CD14-positive monocyte (primary cell): ENCODE measurements at regions not wholly inside any gene's neighbourhood (a gene's known extent, or its start where the extent isn't known, plus 50 kb on each side); places are given as distances from the start of the nearest gene placed in this dataset.

Experiments
- DNase-seq, 3 donors: peaks; one replicate each; pipeline ENCODE4 v3.0.0-alpha.2; 2011 to 2022
- H2AFZ ChIP-seq: 2 replicates; pipeline ENCODE4 v1.6.0; 2012; ENCODE audit warnings: mild to moderate bottlenecking, low read depth, low read length, inconsistent platforms; ENCODE audit not compliant: insufficient read depth, poor library complexity, severe bottlenecking
- H3K27ac ChIP-seq, 2 donors: 1 replicate in 1 of 2; 2 replicates in 1 of 2; pipeline ENCODE4 v1.5.1; 2012 to 2013; ENCODE audit warnings: low read length in 2 of 2, control low read depth in 1 of 2, inconsistent platforms in 1 of 2, low read depth in 1 of 2, mild to moderate bottlenecking in 1 of 2
- H3K27me3 ChIP-seq, 2 donors: one replicate each; pipeline versions ENCODE4 v1.6.0 to v1.6.1; 2011 to 2013; ENCODE audit warnings: low read length in 2 of 2; ENCODE audit not compliant: control insufficient read depth in 2 of 2, insufficient read depth in 2 of 2
- H3K36me3 ChIP-seq, 2 donors: replicated peaks in 1 of 2; 1 replicate in 1 of 2; 2 replicates in 1 of 2; pipeline versions ENCODE4 v1.5.1 to v1.6.1; 2012 to 2013; ENCODE audit warnings: low read length in 2 of 2, control low read depth in 1 of 2, inconsistent platforms in 1 of 2, mild to moderate bottlenecking in 1 of 2; ENCODE audit not compliant: insufficient read depth in 2 of 2, control insufficient read depth in 1 of 2
- H3K4me1 ChIP-seq, 2 donors: 1 replicate in 1 of 2; 2 replicates in 1 of 2; pipeline versions ENCODE4 v1.5.1 to v1.6.1; 2012 to 2013; ENCODE audit warnings: low read length in 2 of 2, control low read depth in 1 of 2, inconsistent platforms in 1 of 2, mild to moderate bottlenecking in 1 of 2, moderate library complexity in 1 of 2; ENCODE audit not compliant: insufficient read depth in 2 of 2, control insufficient read depth in 1 of 2
- H3K4me2 ChIP-seq: replicated peaks from 2 replicates; pipeline ENCODE3; 2012; ENCODE audit warnings: low read length, moderate library complexity, mild to moderate bottlenecking; ENCODE audit not compliant: poor library complexity, severe bottlenecking; ENCODE audit errors: extremely low read depth
- H3K4me3 ChIP-seq, 3 experiments: fragments of 200-600 bp in 1 of 3; sonication (generic) in 1 of 3; replicated peaks in 1 of 3; 1 replicate in 2 of 3; 2 replicates in 1 of 3; pipeline ENCODE4 v1.5.1; 2011 to 2013; ENCODE audit warnings: low read length in 3 of 3, mild to moderate bottlenecking in 3 of 3, control low read depth in 2 of 3, low read depth in 2 of 3, inconsistent platforms in 1 of 3, moderate library complexity in 1 of 3
- H3K79me2 ChIP-seq: 2 replicates; pipeline ENCODE4 v1.6.0; 2012; ENCODE audit warnings: mild to moderate bottlenecking, control low read depth, inconsistent platforms, low read length, moderate library complexity; ENCODE audit not compliant: insufficient read depth
- H3K9ac ChIP-seq: 2 replicates; pipeline ENCODE4 v1.6.0; 2017; ENCODE audit warnings: low read length, mild to moderate bottlenecking; ENCODE audit not compliant: insufficient read depth, poor library complexity, severe bottlenecking
- H3K9me3 ChIP-seq, 2 donors: replicated peaks in 1 of 2; 1 replicate in 1 of 2; 2 replicates in 1 of 2; pipeline versions ENCODE4 v1.5.1 to v1.6.1; 2012 to 2013; ENCODE audit warnings: low read length in 2 of 2, control low read depth in 1 of 2; ENCODE audit not compliant: control insufficient read depth in 1 of 2, insufficient read depth in 1 of 2
- H4K20me1 ChIP-seq: 2 replicates; pipeline ENCODE4 v1.6.0; 2012; ENCODE audit warnings: mild to moderate bottlenecking, low read length, control low read depth, moderate library complexity; ENCODE audit not compliant: insufficient read depth
- H3K27ac Mint-ChIP-seq, 7 donors: one replicate each; pipeline ENCODE4 v1.8.0; 2020; ENCODE audit warnings: mild to moderate bottlenecking in 7 of 7, mixed read lengths in 7 of 7, moderate library complexity in 6 of 7, inconsistent platforms in 2 of 7
- H3K27me3 Mint-ChIP-seq, 3 donors: one replicate each; pipeline ENCODE4 v1.8.0; 2021 to 2022; ENCODE audit warnings: low read depth in 3 of 3, mild to moderate bottlenecking in 3 of 3, mixed read lengths in 3 of 3, moderate library complexity in 3 of 3, inconsistent platforms in 1 of 3
- H3K36me3 Mint-ChIP-seq, 2 donors: one replicate each; pipeline ENCODE4 v1.8.0; 2020; ENCODE audit warnings: mixed read lengths in 2 of 2, inconsistent platforms in 1 of 2, mild to moderate bottlenecking in 1 of 2
- H3K4me1 Mint-ChIP-seq: one replicate; pipeline ENCODE4 v1.8.0; 2020; ENCODE audit warnings: mild to moderate bottlenecking, mixed read lengths
- H3K4me3 Mint-ChIP-seq, 2 donors: one replicate each; pipeline ENCODE4 v1.8.0; 2020; ENCODE audit warnings: mild to moderate bottlenecking in 2 of 2, mixed read lengths in 2 of 2, moderate library complexity in 1 of 2
- H3K9me3 Mint-ChIP-seq, 7 donors: one replicate each; pipeline ENCODE4 v1.8.0; 2020 to 2022; ENCODE audit warnings: mixed read lengths in 7 of 7, mild to moderate bottlenecking in 6 of 7, moderate library complexity in 6 of 7, inconsistent platforms in 2 of 7
- WGBS: methylation state at CpG from one replicate; pipeline ENCODE4 v1.1.5; 2013; ENCODE audit warnings: missing lambda C conversion rate; ENCODE audit not compliant: insufficient coverage; 5-methylcytosine and 5-hydroxymethylcytosine counted together
- intact Hi-C, 2 donors: fragments of 100-400 bp; cut with micrococcal nuclease; formaldehyde crosslinking; loops; one replicate each; pipeline versions ENCODE4 v1.15.0 to v1.15.1; 2023
- TF ChIP-seq, protein P1 (sequence below): fragments of 200-600 bp; IDR thresholded peaks from one replicate; pipeline ENCODE4 v1.8.0; 2022; ENCODE audit warnings: antibody characterized with exemption, mild to moderate bottlenecking

DNA sequence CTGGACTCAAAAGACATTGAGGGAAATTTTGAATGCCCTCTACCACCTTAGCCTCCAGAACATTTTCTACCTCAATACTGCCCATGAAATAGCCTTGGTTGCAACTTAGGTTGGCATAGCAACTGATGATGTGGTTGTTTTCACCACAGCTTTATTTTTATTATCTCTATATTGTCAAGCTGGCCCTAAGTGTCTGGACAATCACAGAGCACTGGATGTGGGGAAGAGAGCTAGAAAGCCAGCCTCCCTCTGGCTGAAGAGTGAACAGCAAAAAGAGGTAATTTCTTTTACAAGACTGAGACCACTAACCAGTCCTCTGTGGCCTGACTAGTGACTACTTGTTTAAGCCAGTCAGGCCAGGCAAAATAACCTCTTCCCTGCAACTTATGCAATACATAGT lies 159.6 kb downstream of the HS3ST2 start:
- no peak overlapping the region for H3K27ac ChIP-seq
- H3K4me3 ChIP-seq: no peak overlapping the region
- no peaks in the 10 kb centered on the region for H3K9me3 ChIP-seq
- Mint-ChIP-seq H3K4me3 (no peak overlapping the region), H3K9me3 (no peaks in the 10 kb centered on the region), H3K36me3 (no peaks in the 10 kb centered on the region), H3K27me3 (peaks cover 4 to 13% (median 9%) of the 10 kb centered on the region in 3 donors), H3K4me1 (peaks cover 2% of the 10 kb centered on the region), H3K27ac (no peak overlapping the region)
- intact Hi-C loops: no loop called here
- no peak overlapping the region for H3K9ac ChIP-seq
- H3K27me3 ChIP-seq: no peaks in the 10 kb centered on the region
- H2AFZ ChIP-seq: no peak overlapping the region
- TF ChIP-seq, protein P1, sequence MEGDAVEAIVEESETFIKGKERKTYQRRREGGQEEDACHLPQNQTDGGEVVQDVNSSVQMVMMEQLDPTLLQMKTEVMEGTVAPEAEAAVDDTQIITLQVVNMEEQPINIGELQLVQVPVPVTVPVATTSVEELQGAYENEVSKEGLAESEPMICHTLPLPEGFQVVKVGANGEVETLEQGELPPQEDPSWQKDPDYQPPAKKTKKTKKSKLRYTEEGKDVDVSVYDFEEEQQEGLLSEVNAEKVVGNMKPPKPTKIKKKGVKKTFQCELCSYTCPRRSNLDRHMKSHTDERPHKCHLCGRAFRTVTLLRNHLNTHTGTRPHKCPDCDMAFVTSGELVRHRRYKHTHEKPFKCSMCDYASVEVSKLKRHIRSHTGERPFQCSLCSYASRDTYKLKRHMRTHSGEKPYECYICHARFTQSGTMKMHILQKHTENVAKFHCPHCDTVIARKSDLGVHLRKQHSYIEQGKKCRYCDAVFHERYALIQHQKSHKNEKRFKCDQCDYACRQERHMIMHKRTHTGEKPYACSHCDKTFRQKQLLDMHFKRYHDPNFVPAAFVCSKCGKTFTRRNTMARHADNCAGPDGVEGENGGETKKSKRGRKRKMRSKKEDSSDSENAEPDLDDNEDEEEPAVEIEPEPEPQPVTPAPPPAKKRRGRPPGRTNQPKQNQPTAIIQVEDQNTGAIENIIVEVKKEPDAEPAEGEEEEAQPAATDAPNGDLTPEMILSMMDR: no peak
- no peak for DNase-seq
- no peaks in the 10 kb centered on the region for H3K36me3 ChIP-seq
- H3K79me2 ChIP-seq: no peaks in the 10 kb centered on the region
- no peaks in the 10 kb centered on the region for H3K4me1 ChIP-seq
- no peak overlapping the region for H3K4me2 ChIP-seq
- H4K20me1 ChIP-seq: no peaks in the 10 kb centered on the region

DNA sequence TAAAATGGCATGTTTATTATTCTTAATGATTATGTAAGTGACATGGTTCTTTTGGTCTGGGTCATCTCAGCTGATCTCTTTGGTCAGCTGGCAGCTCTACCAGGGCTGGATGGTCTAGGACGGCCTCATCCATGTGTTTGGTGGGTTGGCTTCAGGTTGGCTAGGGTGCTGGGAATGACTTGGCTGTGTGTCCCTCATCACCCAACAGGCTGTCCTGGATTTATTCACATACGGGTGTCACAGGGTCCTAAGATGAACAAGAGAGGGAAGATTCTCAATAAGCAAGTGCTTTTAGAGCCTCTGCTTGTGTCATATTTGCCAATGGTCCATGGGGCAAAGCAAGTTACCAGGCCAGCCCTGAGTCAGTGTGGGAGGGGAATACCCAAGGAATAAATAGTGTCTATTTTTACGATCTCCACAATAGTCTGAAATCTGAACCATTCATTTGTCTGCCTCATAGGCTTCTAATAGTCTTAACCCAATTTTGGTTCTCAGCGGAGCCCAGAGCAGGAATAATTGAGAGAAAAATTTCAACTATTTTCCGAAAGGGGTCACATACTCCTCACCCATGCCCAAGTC lies 157.5 kb downstream of the HS3ST2 start:
- no peaks in the 10 kb centered on the region for H3K4me1 ChIP-seq
- no peaks in the 10 kb centered on the region for H4K20me1 ChIP-seq
- H2AFZ ChIP-seq: no peak overlapping the region
- 94% methylated on average over 2 of the region's 5 CpGs for WGBS
- intact Hi-C loops: no loop called here
- Mint-ChIP-seq H3K4me1 (peaks cover 2% of the 10 kb centered on the region), H3K9me3 (no peaks in the 10 kb centered on the region), H3K27ac (no peak overlapping the region), H3K27me3 (peaks cover 5 to 16% (median 9%) of the 10 kb centered on the region in 3 donors), H3K36me3 (no peaks in the 10 kb centered on the region), H3K4me3 (no peak overlapping the region)
- no peak overlapping the region for H3K9ac ChIP-seq
- no peaks in the 10 kb centered on the region for H3K27me3 ChIP-seq
- H3K27ac ChIP-seq: no peak overlapping the region
- H3K4me3 ChIP-seq: no peak overlapping the region
- TF ChIP-seq, protein P1: no peak
- H3K9me3 ChIP-seq: no peaks in the 10 kb centered on the region
- H3K36me3 ChIP-seq: no peaks in the 10 kb centered on the region
- no peak overlapping the region for H3K4me2 ChIP-seq
- DNase-seq: no peak
- H3K79me2 ChIP-seq: no peaks in the 10 kb centered on the region
